ENCODE measurements at regions not wholly inside any gene's neighbourhood (a gene's known extent, or its start where the extent isn't known, plus 50 kb on each side); places are given as distances from the start of the nearest gene placed in this dataset.

DNA sequence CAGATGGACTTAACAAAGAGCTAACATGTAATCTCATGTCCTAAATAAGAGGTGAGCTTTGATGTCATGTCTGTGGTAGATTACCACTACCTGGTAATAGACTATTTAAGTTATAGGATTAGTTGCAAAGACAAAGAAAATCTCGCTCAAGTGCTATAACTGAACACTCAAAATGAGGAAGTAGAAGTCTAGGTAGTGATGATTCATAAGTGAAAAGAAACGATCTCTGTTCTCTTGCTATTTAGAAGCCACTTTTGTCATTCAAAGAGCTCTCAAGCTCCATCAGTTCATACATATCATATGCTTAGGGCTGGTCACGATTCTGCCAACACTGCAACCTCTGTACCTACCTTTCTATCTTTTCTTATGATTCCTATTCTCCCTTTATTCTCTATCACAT, 110.9 kb downstream of the EDEM1 start:
- Histone ChIP-seq H3K27me3 (no peaks in the 10 kb centered on the region), H3K4me1 (no peaks in the 10 kb centered on the region), H3K9me3 (peaks cover 0 to 7% (median 0%) of the 10 kb centered on the region in 4 donors), H3K27ac (no peak overlapping the region), H3K4me3 (no peak overlapping the region), H3K36me3 (no peaks in the 10 kb centered on the region)
- DNase-seq: no peak
- intact Hi-C loops (cut with DNase I; ENCODE audit: low total_unique reads): no loop called here
- 42 to 61% (median 54%) methylated on average over 3 of the region's 3 CpGs for WGBS, 5 donors
- TF ChIP-seq POLR2AphosphoS5 (IDR thresholded peaks at IDR 0.05) (no peak), EP300 (IDR thresholded peaks at IDR 0.05) (no peak), POLR2A (IDR thresholded peaks at IDR 0.05) (no peak)
- TF ChIP-seq, protein P1, sequence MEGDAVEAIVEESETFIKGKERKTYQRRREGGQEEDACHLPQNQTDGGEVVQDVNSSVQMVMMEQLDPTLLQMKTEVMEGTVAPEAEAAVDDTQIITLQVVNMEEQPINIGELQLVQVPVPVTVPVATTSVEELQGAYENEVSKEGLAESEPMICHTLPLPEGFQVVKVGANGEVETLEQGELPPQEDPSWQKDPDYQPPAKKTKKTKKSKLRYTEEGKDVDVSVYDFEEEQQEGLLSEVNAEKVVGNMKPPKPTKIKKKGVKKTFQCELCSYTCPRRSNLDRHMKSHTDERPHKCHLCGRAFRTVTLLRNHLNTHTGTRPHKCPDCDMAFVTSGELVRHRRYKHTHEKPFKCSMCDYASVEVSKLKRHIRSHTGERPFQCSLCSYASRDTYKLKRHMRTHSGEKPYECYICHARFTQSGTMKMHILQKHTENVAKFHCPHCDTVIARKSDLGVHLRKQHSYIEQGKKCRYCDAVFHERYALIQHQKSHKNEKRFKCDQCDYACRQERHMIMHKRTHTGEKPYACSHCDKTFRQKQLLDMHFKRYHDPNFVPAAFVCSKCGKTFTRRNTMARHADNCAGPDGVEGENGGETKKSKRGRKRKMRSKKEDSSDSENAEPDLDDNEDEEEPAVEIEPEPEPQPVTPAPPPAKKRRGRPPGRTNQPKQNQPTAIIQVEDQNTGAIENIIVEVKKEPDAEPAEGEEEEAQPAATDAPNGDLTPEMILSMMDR (IDR thresholded peaks at IDR 0.05): no peak

DNA sequence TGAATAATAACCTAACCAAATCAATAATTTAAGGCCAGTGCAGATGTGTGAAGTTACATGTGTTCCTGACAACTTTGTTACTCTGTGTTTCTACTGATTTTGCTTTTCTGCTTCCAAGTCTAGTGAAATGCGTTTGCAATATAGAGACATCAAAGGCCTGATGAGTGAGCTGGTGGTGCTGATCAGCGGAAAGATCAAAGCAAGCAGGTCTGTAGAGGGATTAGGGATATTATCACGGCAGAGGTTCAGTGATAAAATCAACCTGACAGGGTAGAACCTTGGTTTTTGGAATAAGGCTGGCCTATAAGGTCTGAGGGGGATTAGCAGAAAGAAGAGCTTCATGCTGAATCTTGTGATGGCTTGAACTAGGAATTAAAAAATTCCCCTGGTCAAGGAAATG, 111.7 kb downstream of the EDEM1 start:
- H3K9me3 ChIP-seq: peaks cover 0 to 7% (median 0%) of the 10 kb centered on the region in 4 donors
- TF ChIP-seq EP300 (IDR thresholded peaks at IDR 0.05) (no peak), POLR2A (IDR thresholded peaks at IDR 0.05) (no peak), POLR2AphosphoS5 (IDR thresholded peaks at IDR 0.05) (no peak)
- TF ChIP-seq, protein P1 (IDR thresholded peaks at IDR 0.05): no peak
- no peaks in the 10 kb centered on the region for H3K4me1 ChIP-seq
- no peaks in the 10 kb centered on the region for H3K36me3 ChIP-seq
- no peak for DNase-seq
- no peak overlapping the region for H3K27ac ChIP-seq
- no peak overlapping the region for H3K4me3 ChIP-seq
- H3K27me3 ChIP-seq: no peaks in the 10 kb centered on the region
- intact Hi-C loops (cut with DNase I; ENCODE audit: low total_unique reads): no loop called here
- 59 to 87% (median 75%) methylated on average over 3 of the region's 3 CpGs for WGBS, 5 donors

DNA sequence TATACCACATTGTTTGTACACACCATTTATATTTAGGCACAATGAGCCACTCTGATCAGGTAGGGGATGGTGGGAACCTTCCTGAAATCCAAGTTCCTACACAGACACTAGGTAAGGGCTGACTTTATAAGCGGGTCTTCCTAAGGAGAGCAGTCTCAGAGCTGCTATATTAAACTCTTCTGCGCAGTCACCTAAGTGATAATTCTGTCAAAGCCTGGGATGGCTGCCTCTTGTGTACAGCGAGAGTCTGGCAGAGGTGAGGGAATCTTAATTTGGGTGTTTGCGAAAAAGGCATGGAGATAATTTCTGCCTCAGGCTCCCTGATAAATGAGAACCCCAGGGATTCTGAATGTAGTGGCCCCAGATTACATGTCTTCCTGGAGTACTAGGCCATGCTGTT, 113.1 kb downstream of the EDEM1 start:
- 90 to 98% (median 96%) methylated on average over 4 of the region's 4 CpGs for WGBS, 5 donors
- TF ChIP-seq POLR2AphosphoS5 (IDR thresholded peaks at IDR 0.05): no peak
- TF ChIP-seq, protein P1 (IDR thresholded peaks at IDR 0.05): no peak
- no peak for TF ChIP-seq EP300 (IDR thresholded peaks at IDR 0.05)
- TF ChIP-seq POLR2A (IDR thresholded peaks at IDR 0.05): no peak
- intact Hi-C loops (cut with DNase I; ENCODE audit: low total_unique reads): no loop called here

DNA sequence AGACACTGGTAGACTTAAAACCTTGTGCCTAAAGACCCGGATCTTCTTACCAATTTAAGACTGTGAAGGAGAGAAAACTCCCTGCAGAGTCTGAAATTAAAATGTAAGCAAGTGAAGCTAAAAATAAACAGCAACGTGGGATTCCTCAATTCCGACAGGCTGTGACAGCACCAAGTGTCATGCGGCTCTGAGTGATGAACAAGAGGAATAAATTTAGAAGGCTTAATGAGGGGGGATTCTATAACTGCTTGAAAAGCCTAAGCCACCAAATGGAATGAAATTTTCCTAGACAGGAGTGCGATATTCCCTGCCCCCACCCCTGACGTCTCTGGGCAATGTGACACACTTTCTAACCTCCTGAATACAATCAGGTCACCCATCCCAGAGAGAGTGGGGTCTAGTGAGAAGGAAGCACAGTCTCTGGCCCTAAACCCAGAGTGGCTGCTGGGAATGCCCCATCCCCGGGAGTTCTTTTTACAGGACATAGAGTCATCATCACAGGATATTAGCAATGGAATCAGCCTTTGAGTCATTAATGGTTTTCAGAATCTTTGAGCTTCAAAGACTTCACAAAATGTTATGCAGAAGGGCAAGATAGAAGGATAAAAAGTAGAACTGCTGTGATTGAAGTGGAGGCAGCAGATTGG, 114.3 kb downstream of the EDEM1 start:
- 49 to 75% (median 64%) methylated on average over 7 of the region's 7 CpGs for WGBS, 5 donors
- no peak overlapping the region for H3K27ac ChIP-seq
- TF ChIP-seq POLR2A (IDR thresholded peaks at IDR 0.05) (no peak), EP300 (IDR thresholded peaks at IDR 0.05) (no peak), POLR2AphosphoS5 (IDR thresholded peaks at IDR 0.05) (no peak)
- TF ChIP-seq, protein P1 (IDR thresholded peaks at IDR 0.05): no peak

More for the DNA sequence above, 113.1 kb downstream of the EDEM1 start:
- H3K27me3 ChIP-seq: no peaks in the 10 kb centered on the region
- no peak overlapping the region for H3K4me3 ChIP-seq
- no peak for DNase-seq
- no peaks in the 10 kb centered on the region for H3K36me3 ChIP-seq
- peaks cover 0 to 6% (median 0%) of the 10 kb centered on the region in 4 donors for H3K9me3 ChIP-seq
- peaks cover 0 to 13% (median 5%) of the 10 kb centered on the region in 4 donors for H3K4me1 ChIP-seq
- no peak overlapping the region for H3K27ac ChIP-seq

More for the DNA sequence above, 114.3 kb downstream of the EDEM1 start:
- Histone ChIP-seq H3K4me1 (peaks cover 0 to 13% (median 5%) of the 10 kb centered on the region in 4 donors), H3K27me3 (no peaks in the 10 kb centered on the region), H3K36me3 (no peaks in the 10 kb centered on the region), H3K4me3 (no peak overlapping the region), H3K9me3 (no peaks in the 10 kb centered on the region)
- intact Hi-C loops (cut with DNase I; ENCODE audit: low total_unique reads): no loop called here
- no peak for DNase-seq

All from stomach (tissue), 8 donors.